Breast epithelium (tissue), 4 donors: ENCODE measurements at regions not wholly inside any gene's neighbourhood (a gene's known extent, or its start where the extent isn't known, plus 50 kb on each side); places are given as distances from the start of the nearest gene placed in this dataset.
A peak's percentile ranks its signal among the peaks of the same experiment; 100 is the strongest.

Experiments used
- DNase-seq, 2 donors: peaks; one replicate each; pipeline ENCODE4 v3.0.0-alpha.2; 2019; ENCODE audit warnings: low spot score in 2 of 2
- H3K27ac ChIP-seq, 2 donors: fragments of 200-600 bp; sonication (generic) in 1 of 2; one replicate each; pipeline ENCODE4 v1.5.1; 2016 to 2019; ENCODE audit warnings: mild to moderate bottlenecking in 1 of 2
- H3K27me3 ChIP-seq, 2 donors: fragments of 200-600 bp; sonication (generic) in 1 of 2; one replicate each; pipeline versions ENCODE4 v1.5.1 to v1.6.0; 2017 to 2019; ENCODE audit warnings: control low read depth in 1 of 2, mild to moderate bottlenecking in 1 of 2
- H3K36me3 ChIP-seq: fragments of 200-600 bp; one replicate; pipeline ENCODE4 v1.5.1; 2019
- H3K4me1 ChIP-seq, 2 donors: fragments of 200-600 bp; sonication (generic); one replicate each; pipeline ENCODE4 v1.5.1; 2016 to 2019; ENCODE audit warnings: control low read depth in 1 of 2
- H3K4me3 ChIP-seq, 3 donors: fragments of 200-600 bp; sonication (generic); 1 replicate in 2 of 3; 2 replicates in 1 of 3; pipeline ENCODE4 v1.5.1; 2016 to 2019; ENCODE audit warnings: mild to moderate bottlenecking in 3 of 3, moderate library complexity in 2 of 3
- H3K9me3 ChIP-seq, 2 donors: fragments of 200-600 bp; sonication (generic) in 1 of 2; one replicate each; pipeline ENCODE4 v1.5.1; 2016 to 2019; ENCODE audit warnings: control low read depth in 1 of 2
- CTCF ChIP-seq, 3 donors: fragments of 450-650 bp; IDR thresholded peaks; one replicate each; pipeline ENCODE4 v1.5.1; 2016 to 2017; ENCODE audit warnings: antibody characterized with exemption in 3 of 3, mild to moderate bottlenecking in 3 of 3, moderate library complexity in 3 of 3
- POLR2A ChIP-seq: fragments of 450-650 bp; IDR thresholded peaks from one replicate; pipeline ENCODE4 v1.6.1; 2016; ENCODE audit warnings: antibody characterized with exemption, mild to moderate bottlenecking, moderate library complexity
- POLR2AphosphoS5 ChIP-seq, 3 donors: sonication (generic); formaldehyde crosslinking; IDR thresholded peaks; one replicate each; pipeline ENCODE4 v1.6.1; 2017; ENCODE audit warnings: antibody characterized with exemption in 3 of 3
- intact Hi-C: fragments of 100-400 bp; cut with DNase I; formaldehyde crosslinking; loops from one replicate; pipeline ENCODE4 v1.15.1; 2023; ENCODE audit warnings: low total_unique reads

GRCh38 chr3:66671291-66671690 lies 170.5 kb upstream of the LRIG1 start:
- Histone ChIP-seq H3K36me3 (no peaks in the 10 kb centered on the region), H3K4me3 (no peak overlapping the region), H3K27ac (no peak overlapping the region), H3K4me1 (no peaks in the 10 kb centered on the region), H3K9me3 (no peaks in the 10 kb centered on the region), H3K27me3 (no peaks in the 10 kb centered on the region)
- no peak for TF ChIP-seq CTCF (IDR thresholded peaks at IDR 0.05)
- no peak for TF ChIP-seq POLR2AphosphoS5 (IDR thresholded peaks at IDR 0.05)
- TF ChIP-seq POLR2A, result no peak
- DNase-seq, result no peak
- intact Hi-C loops, result no loop called here

- no peak for DNase-seq
- H3K4me1 ChIP-seq, result no peaks in the 10 kb centered on the region
- TF ChIP-seq POLR2A, result no peak
- TF ChIP-seq CTCF (IDR thresholded peaks at IDR 0.05), result no peak
- TF ChIP-seq POLR2AphosphoS5 (IDR thresholded peaks at IDR 0.05), result no peak
- intact Hi-C loops, result no loop called here
- no peak overlapping the region for H3K27ac ChIP-seq
- H3K27me3 ChIP-seq, result no peaks in the 10 kb centered on the region
- H3K4me3 ChIP-seq, result no peak overlapping the region
- H3K9me3 ChIP-seq, result no peaks in the 10 kb centered on the region
- no peaks in the 10 kb centered on the region for H3K36me3 ChIP-seq
These were observed 172.0 kb upstream of the LRIG1 start for GRCh38 chr3:66672830-66673229.

GRCh38 chr3:66673293-66673692 lies 172.5 kb upstream of the LRIG1 start:
- intact Hi-C loops, result no loop called here

GRCh38 chr3:66675366-66675765 lies 174.5 kb upstream of the LRIG1 start:
- no peak overlapping the region for H3K4me3 ChIP-seq
- H3K27ac ChIP-seq, result no peak overlapping the region
- H3K36me3 ChIP-seq, result no peaks in the 10 kb centered on the region
- no peak for TF ChIP-seq POLR2AphosphoS5 (IDR thresholded peaks at IDR 0.05)
- TF ChIP-seq CTCF (IDR thresholded peaks at IDR 0.05), result no peak
- TF ChIP-seq POLR2A, result no peak
- DNase-seq, result no peak
- no peaks in the 10 kb centered on the region for H3K27me3 ChIP-seq
- no peaks in the 10 kb centered on the region for H3K4me1 ChIP-seq
- intact Hi-C loops, result no loop called here
- no peaks in the 10 kb centered on the region for H3K9me3 ChIP-seq

More at GRCh38 chr3:66673293-66673692, 172.5 kb upstream of the LRIG1 start:
- Histone ChIP-seq H3K9me3 (no peaks in the 10 kb centered on the region), H3K4me3 (no peak overlapping the region), H3K27me3 (no peaks in the 10 kb centered on the region), H3K36me3 (no peaks in the 10 kb centered on the region), H3K4me1 (no peaks in the 10 kb centered on the region), H3K27ac (no peak overlapping the region)
- TF ChIP-seq POLR2A (no peak), POLR2AphosphoS5 (IDR thresholded peaks at IDR 0.05) (no peak), CTCF (IDR thresholded peaks at IDR 0.05) (no peak)
- DNase-seq, result no peak

GRCh38 chr3:66692042-66692765 lies 191.4 kb upstream of the LRIG1 start:
- Histone ChIP-seq H3K9me3 (no peaks in the 10 kb centered on the region), H3K36me3 (no peaks in the 10 kb centered on the region), H3K27ac (peak overlapping the region in 1 of 2 donors; percentile 7), H3K4me3 (no peak overlapping the region), H3K4me1 (no peaks in the 10 kb centered on the region), H3K27me3 (no peaks in the 10 kb centered on the region)
- intact Hi-C loops, result no loop called here
- TF ChIP-seq POLR2AphosphoS5 (IDR thresholded peaks at IDR 0.05), result no peak
- no peak for TF ChIP-seq POLR2A
- no peak for TF ChIP-seq CTCF (IDR thresholded peaks at IDR 0.05)
- no peak for DNase-seq
